ENCODE measurements at regions not wholly inside any gene's neighbourhood (a gene's known extent, or its start where the extent isn't known, plus 50 kb on each side); places are given as distances from the start of the nearest gene placed in this dataset.
"Not testable (repeated sequence)": the region's sequence is repeated elsewhere in the genome, so short reads cannot be mapped to it uniquely, and the experiment has no call there.

GRCh38 chr13:81163823-81164222, 822.9 kb upstream of the SPRY2 start:
- H3K36me3 Mint-ChIP-seq; CTCF ChIA-PET; H3K9me3 ChIP-seq; H3K36me3 ChIP-seq (ENCODE audit: control insufficient read depth in 2 of 2, extremely low read depth in 1 of 2, insufficient read depth in 1 of 2, low read length in 1 of 2); H3K27ac Mint-ChIP-seq; H3K27ac ChIP-seq (ENCODE audit: low read length); H3K27me3 ChIP-seq (replicated peaks in 1 of 2; ENCODE audit: control insufficient read depth in 2 of 2, extremely low read depth in 1 of 2, insufficient read depth in 2 of 2, low read length in 1 of 2); POLR2A ChIA-PET; H3K4me1 ChIP-seq (ENCODE audit: control insufficient read depth in 1 of 2, extremely low read depth in 1 of 2, insufficient read depth in 2 of 2, low read length in 2 of 2); H3K4me3 Mint-ChIP-seq; ATAC-seq (replicated peaks in 1 of 4); H3K4me3 ChIP-seq (ENCODE audit: control insufficient read depth in 1 of 2, extremely low read depth in 1 of 2, low read length in 1 of 2); H3K27me3 Mint-ChIP-seq; H3K4me1 Mint-ChIP-seq; DNase-seq: not testable (repeated sequence)
- no CpG with 5 or more reads among the region's 1 CpG for WGBS (ENCODE audit: insufficient coverage)
- H3K9me3 Mint-ChIP-seq = peaks cover 12 to 22% (median 14%) of the 10 kb centered on the region in 3 donors

- CTCF ChIA-PET = no interaction called here
- WGBS (ENCODE audit: insufficient coverage) = no CpG with 5 or more reads among the region's 2 CpGs
Observed at GRCh38 chr13:81153478-81153877, 812.6 kb upstream of the SPRY2 start.

GRCh38 chr13:81148822-81149221, 807.9 kb upstream of the SPRY2 start:
- Mint-ChIP-seq H3K27ac (no peak overlapping the region), H3K27me3 (no peaks in the 10 kb centered on the region), H3K36me3 (no peaks in the 10 kb centered on the region), H3K4me1 (no peaks in the 10 kb centered on the region), H3K9me3 (peaks cover 7 to 15% (median 10%) of the 10 kb centered on the region in 3 donors), H3K4me3 (no peak overlapping the region)
- WGBS (ENCODE audit: insufficient coverage) = no CpG with 5 or more reads among the region's 2 CpGs
- ATAC-seq (replicated peaks in 1 of 4) (no peak), DNase-seq (no peak)
- no peaks in the 10 kb centered on the region for H3K27me3 ChIP-seq (replicated peaks in 1 of 2; ENCODE audit: control insufficient read depth in 2 of 2, extremely low read depth in 1 of 2, insufficient read depth in 2 of 2, low read length in 1 of 2)
- H3K9me3 ChIP-seq = no peaks in the 10 kb centered on the region
- ChIA-PET POLR2A (no interaction called here), CTCF (no interaction called here)
- H3K27ac ChIP-seq (ENCODE audit: low read length) = no peak overlapping the region
- no peaks in the 10 kb centered on the region for H3K4me1 ChIP-seq (ENCODE audit: control insufficient read depth in 1 of 2, extremely low read depth in 1 of 2, insufficient read depth in 2 of 2, low read length in 2 of 2)
- H3K4me3 ChIP-seq (ENCODE audit: control insufficient read depth in 1 of 2, extremely low read depth in 1 of 2, low read length in 1 of 2) = no peak overlapping the region
- H3K36me3 ChIP-seq (ENCODE audit: control insufficient read depth in 2 of 2, extremely low read depth in 1 of 2, insufficient read depth in 1 of 2, low read length in 1 of 2) = no peaks in the 10 kb centered on the region

More at GRCh38 chr13:81153478-81153877, 812.6 kb upstream of the SPRY2 start:
- Mint-ChIP-seq H3K36me3 (no peaks in the 10 kb centered on the region), H3K9me3 (peaks cover 2 to 9% (median 7%) of the 10 kb centered on the region in 3 donors), H3K27me3 (no peaks in the 10 kb centered on the region), H3K4me1 (no peaks in the 10 kb centered on the region), H3K27ac (no peak overlapping the region), H3K4me3 (no peak overlapping the region)
- Histone ChIP-seq H3K4me3 (ENCODE audit: control insufficient read depth in 1 of 2, extremely low read depth in 1 of 2, low read length in 1 of 2) (no peak overlapping the region), H3K27ac (ENCODE audit: low read length) (no peak overlapping the region), H3K9me3 (no peaks in the 10 kb centered on the region), H3K27me3 (replicated peaks in 1 of 2; ENCODE audit: control insufficient read depth in 2 of 2, extremely low read depth in 1 of 2, insufficient read depth in 2 of 2, low read length in 1 of 2) (no peaks in the 10 kb centered on the region), H3K4me1 (ENCODE audit: control insufficient read depth in 1 of 2, extremely low read depth in 1 of 2, insufficient read depth in 2 of 2, low read length in 2 of 2) (no peaks in the 10 kb centered on the region), H3K36me3 (ENCODE audit: control insufficient read depth in 2 of 2, extremely low read depth in 1 of 2, insufficient read depth in 1 of 2, low read length in 1 of 2) (no peaks in the 10 kb centered on the region)
- ATAC-seq (replicated peaks in 1 of 4) (no peak), DNase-seq (no peak)
- POLR2A ChIA-PET = no interaction called here

GRCh38 chr13:81146576-81146975, 805.6 kb upstream of the SPRY2 start:
- H3K4me3 ChIP-seq (ENCODE audit: control insufficient read depth in 1 of 2, extremely low read depth in 1 of 2, low read length in 1 of 2); H3K4me1 Mint-ChIP-seq; ATAC-seq (replicated peaks in 1 of 4); H3K36me3 ChIP-seq (ENCODE audit: control insufficient read depth in 2 of 2, extremely low read depth in 1 of 2, insufficient read depth in 1 of 2, low read length in 1 of 2); H3K27me3 Mint-ChIP-seq; DNase-seq; H3K4me1 ChIP-seq (ENCODE audit: control insufficient read depth in 1 of 2, extremely low read depth in 1 of 2, insufficient read depth in 2 of 2, low read length in 2 of 2); H3K4me3 Mint-ChIP-seq; H3K36me3 Mint-ChIP-seq; H3K27ac Mint-ChIP-seq; CTCF ChIA-PET; POLR2A ChIA-PET; H3K27me3 ChIP-seq (replicated peaks in 1 of 2; ENCODE audit: control insufficient read depth in 2 of 2, extremely low read depth in 1 of 2, insufficient read depth in 2 of 2, low read length in 1 of 2); H3K9me3 ChIP-seq; H3K27ac ChIP-seq (ENCODE audit: low read length): not testable (repeated sequence)
- H3K9me3 Mint-ChIP-seq = peaks cover 10 to 17% (median 15%) of the 10 kb centered on the region in 3 donors
- no CpG with 5 or more reads among the region's 12 CpGs for WGBS (ENCODE audit: insufficient coverage)

GRCh38 chr13:81142306-81142999, 801.5 kb upstream of the SPRY2 start:
- no peaks in the 10 kb centered on the region for H3K36me3 ChIP-seq (ENCODE audit: control insufficient read depth in 2 of 2, extremely low read depth in 1 of 2, insufficient read depth in 1 of 2, low read length in 1 of 2)
- H3K27ac ChIP-seq (ENCODE audit: low read length) = no peak overlapping the region
- ATAC-seq (replicated peaks in 1 of 4) (no peak), DNase-seq (no peak)
- POLR2A ChIA-PET = no interaction called here
- no peaks in the 10 kb centered on the region for H3K27me3 Mint-ChIP-seq
- no peaks in the 10 kb centered on the region for H3K36me3 Mint-ChIP-seq
- H3K4me3 ChIP-seq (ENCODE audit: control insufficient read depth in 1 of 2, extremely low read depth in 1 of 2, low read length in 1 of 2) = no peak overlapping the region
- no peak overlapping the region for H3K27ac Mint-ChIP-seq
- peaks cover 9 to 12% (median 11%) of the 10 kb centered on the region in 3 donors for H3K9me3 Mint-ChIP-seq
- no peaks in the 10 kb centered on the region for H3K9me3 ChIP-seq
- CTCF ChIA-PET = no interaction called here
- H3K4me1 ChIP-seq (ENCODE audit: control insufficient read depth in 1 of 2, extremely low read depth in 1 of 2, insufficient read depth in 2 of 2, low read length in 2 of 2) = no peaks in the 10 kb centered on the region
- H3K4me3 Mint-ChIP-seq = no peak overlapping the region
- no peaks in the 10 kb centered on the region for H3K4me1 Mint-ChIP-seq
- H3K27me3 ChIP-seq (replicated peaks in 1 of 2; ENCODE audit: control insufficient read depth in 2 of 2, extremely low read depth in 1 of 2, insufficient read depth in 2 of 2, low read length in 1 of 2) = no peaks in the 10 kb centered on the region
- 33% methylated on average over 1 of the region's 5 CpGs for WGBS (ENCODE audit: insufficient coverage)

GRCh38 chr13:81140675-81141074, 799.7 kb upstream of the SPRY2 start:
- no peaks in the 10 kb centered on the region for H3K36me3 ChIP-seq (ENCODE audit: control insufficient read depth in 2 of 2, extremely low read depth in 1 of 2, insufficient read depth in 1 of 2, low read length in 1 of 2)
- no peaks in the 10 kb centered on the region for H3K9me3 ChIP-seq
- ChIA-PET CTCF (no interaction called here), POLR2A (no interaction called here)
- Mint-ChIP-seq H3K36me3 (no peaks in the 10 kb centered on the region), H3K4me1 (no peaks in the 10 kb centered on the region), H3K4me3 (no peak overlapping the region), H3K27ac (no peak overlapping the region), H3K27me3 (no peaks in the 10 kb centered on the region), H3K9me3 (peaks cover 7 to 10% (median 9%) of the 10 kb centered on the region in 3 donors)
- H3K4me3 ChIP-seq (ENCODE audit: control insufficient read depth in 1 of 2, extremely low read depth in 1 of 2, low read length in 1 of 2) = no peak overlapping the region
- 80% methylated on average over 1 of the region's 3 CpGs for WGBS (ENCODE audit: insufficient coverage)
- H3K27me3 ChIP-seq (replicated peaks in 1 of 2; ENCODE audit: control insufficient read depth in 2 of 2, extremely low read depth in 1 of 2, insufficient read depth in 2 of 2, low read length in 1 of 2) = no peaks in the 10 kb centered on the region
- no peak overlapping the region for H3K27ac ChIP-seq (ENCODE audit: low read length)
- no peaks in the 10 kb centered on the region for H3K4me1 ChIP-seq (ENCODE audit: control insufficient read depth in 1 of 2, extremely low read depth in 1 of 2, insufficient read depth in 2 of 2, low read length in 2 of 2)
- no peak for DNase-seq
- ATAC-seq (replicated peaks in 1 of 4) = no peak

GRCh38 chr13:81139987-81140386, 799.1 kb upstream of the SPRY2 start:
- Histone ChIP-seq H3K36me3 (ENCODE audit: control insufficient read depth in 2 of 2, extremely low read depth in 1 of 2, insufficient read depth in 1 of 2, low read length in 1 of 2) (no peaks in the 10 kb centered on the region), H3K4me1 (ENCODE audit: control insufficient read depth in 1 of 2, extremely low read depth in 1 of 2, insufficient read depth in 2 of 2, low read length in 2 of 2) (no peaks in the 10 kb centered on the region), H3K27me3 (replicated peaks in 1 of 2; ENCODE audit: control insufficient read depth in 2 of 2, extremely low read depth in 1 of 2, insufficient read depth in 2 of 2, low read length in 1 of 2) (no peaks in the 10 kb centered on the region), H3K27ac (ENCODE audit: low read length) (no peak overlapping the region), H3K9me3 (no peaks in the 10 kb centered on the region), H3K4me3 (ENCODE audit: control insufficient read depth in 1 of 2, extremely low read depth in 1 of 2, low read length in 1 of 2) (no peak overlapping the region)
- Mint-ChIP-seq H3K9me3 (peaks cover 5 to 10% (median 7%) of the 10 kb centered on the region in 3 donors), H3K27me3 (no peaks in the 10 kb centered on the region), H3K4me1 (no peaks in the 10 kb centered on the region), H3K27ac (no peak overlapping the region), H3K4me3 (no peak overlapping the region), H3K36me3 (no peaks in the 10 kb centered on the region)
- DNase-seq = no peak
- CTCF ChIA-PET = no interaction called here
- ATAC-seq (replicated peaks in 1 of 4) = no peak
- POLR2A ChIA-PET = no interaction called here
- no CpG with 5 or more reads among the region's 4 CpGs for WGBS (ENCODE audit: insufficient coverage)
